PFSK-1 (cell line): ENCODE measurements at regions not wholly inside any gene's neighbourhood (a gene's known extent, or its start where the extent isn't known, plus 50 kb on each side); places are given as distances from the start of the nearest gene placed in this dataset.

ENCODE experiments used
- FOXP2 ChIP-seq: optimal IDR thresholded peaks from 2 replicates; pipeline ENCODE3; 2011; ENCODE audit warnings: borderline replicate concordance, control low read depth, inconsistent platforms; ENCODE audit not compliant: insufficient read depth; ENCODE audit errors: extremely low read length, extremely low read depth
- POLR2AphosphoS5 ChIP-seq: IDR thresholded peaks from 2 replicates; pipeline ENCODE4 v1.6.1; 2012; ENCODE audit warnings: low read depth, mild to moderate bottlenecking, control low read depth, low read length, moderate library complexity
- SIN3A ChIP-seq: IDR thresholded peaks from 2 replicates; pipeline ENCODE4 v1.6.1; 2012; ENCODE audit warnings: mild to moderate bottlenecking, low read length, moderate library complexity, borderline replicate concordance; ENCODE audit not compliant: insufficient read depth
- TAF1 ChIP-seq: IDR thresholded peaks from 2 replicates; pipeline ENCODE4 v1.6.1; 2012; ENCODE audit warnings: low read length, control low read depth, borderline replicate concordance; ENCODE audit not compliant: insufficient read depth
- TF ChIP-seq, protein P1 (sequence below), 2 experiments: IDR thresholded peaks; 2 replicates each; pipeline versions ENCODE4 v1.6.1 to v1.8.0; 2011 to 2012; ENCODE audit warnings: low read depth in 2 of 2, low read length in 2 of 2, control low read depth in 1 of 2, inconsistent platforms in 1 of 2, mild to moderate bottlenecking in 1 of 2, moderate library complexity in 1 of 2; ENCODE audit not compliant: insufficient read depth in 1 of 2

DNA sequence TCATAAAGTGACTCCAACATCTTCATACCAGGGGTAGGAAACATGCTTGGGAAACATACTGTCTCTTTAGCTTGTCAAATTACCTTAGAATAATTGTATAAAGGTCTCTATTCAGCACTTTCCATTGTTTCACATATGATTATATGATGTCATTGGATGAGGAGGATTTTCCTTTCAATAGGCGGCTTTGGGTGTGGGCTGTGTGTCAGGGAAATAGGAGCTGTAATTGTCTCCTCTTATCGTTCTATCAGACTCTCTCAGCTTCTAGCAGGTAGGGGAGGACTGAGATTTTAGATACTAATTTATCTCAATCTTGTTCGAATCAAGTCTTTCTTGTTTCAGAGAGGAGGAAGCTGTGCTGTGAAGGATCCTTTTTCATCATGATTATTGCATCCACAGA, 179.4 kb upstream of the OLIG3 start:
- TF ChIP-seq POLR2AphosphoS5 (no peak), TAF1 (no peak)
- TF ChIP-seq, protein P1, sequence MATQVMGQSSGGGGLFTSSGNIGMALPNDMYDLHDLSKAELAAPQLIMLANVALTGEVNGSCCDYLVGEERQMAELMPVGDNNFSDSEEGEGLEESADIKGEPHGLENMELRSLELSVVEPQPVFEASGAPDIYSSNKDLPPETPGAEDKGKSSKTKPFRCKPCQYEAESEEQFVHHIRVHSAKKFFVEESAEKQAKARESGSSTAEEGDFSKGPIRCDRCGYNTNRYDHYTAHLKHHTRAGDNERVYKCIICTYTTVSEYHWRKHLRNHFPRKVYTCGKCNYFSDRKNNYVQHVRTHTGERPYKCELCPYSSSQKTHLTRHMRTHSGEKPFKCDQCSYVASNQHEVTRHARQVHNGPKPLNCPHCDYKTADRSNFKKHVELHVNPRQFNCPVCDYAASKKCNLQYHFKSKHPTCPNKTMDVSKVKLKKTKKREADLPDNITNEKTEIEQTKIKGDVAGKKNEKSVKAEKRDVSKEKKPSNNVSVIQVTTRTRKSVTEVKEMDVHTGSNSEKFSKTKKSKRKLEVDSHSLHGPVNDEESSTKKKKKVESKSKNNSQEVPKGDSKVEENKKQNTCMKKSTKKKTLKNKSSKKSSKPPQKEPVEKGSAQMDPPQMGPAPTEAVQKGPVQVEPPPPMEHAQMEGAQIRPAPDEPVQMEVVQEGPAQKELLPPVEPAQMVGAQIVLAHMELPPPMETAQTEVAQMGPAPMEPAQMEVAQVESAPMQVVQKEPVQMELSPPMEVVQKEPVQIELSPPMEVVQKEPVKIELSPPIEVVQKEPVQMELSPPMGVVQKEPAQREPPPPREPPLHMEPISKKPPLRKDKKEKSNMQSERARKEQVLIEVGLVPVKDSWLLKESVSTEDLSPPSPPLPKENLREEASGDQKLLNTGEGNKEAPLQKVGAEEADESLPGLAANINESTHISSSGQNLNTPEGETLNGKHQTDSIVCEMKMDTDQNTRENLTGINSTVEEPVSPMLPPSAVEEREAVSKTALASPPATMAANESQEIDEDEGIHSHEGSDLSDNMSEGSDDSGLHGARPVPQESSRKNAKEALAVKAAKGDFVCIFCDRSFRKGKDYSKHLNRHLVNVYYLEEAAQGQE (IDR thresholded peaks at IDR 0.05; ENCODE audit: insufficient read depth in 1 of 2, low read depth in 2 of 2, low read length in 2 of 2) = no peak

DNA sequence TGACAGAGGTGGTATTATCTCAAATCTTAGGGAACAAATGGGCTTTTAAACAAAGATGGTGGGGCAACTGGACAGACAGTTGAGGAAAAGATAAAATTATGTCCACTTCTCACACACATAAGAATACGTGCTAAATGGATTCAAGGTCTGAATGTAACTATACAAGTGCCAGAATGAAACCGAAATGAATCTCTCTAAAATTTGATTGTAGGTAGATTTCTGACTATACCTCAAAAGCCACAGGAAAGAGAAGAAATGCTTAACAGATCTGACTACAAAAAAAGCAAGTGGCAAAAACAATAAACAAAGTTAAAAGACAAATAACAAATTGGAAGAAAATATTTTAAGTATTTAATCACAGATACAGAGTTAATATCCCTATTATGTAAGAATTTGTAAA, 182.7 kb upstream of the OLIG3 start:
- TF ChIP-seq SIN3A = no peak
- no peak for TF ChIP-seq TAF1

DNA sequence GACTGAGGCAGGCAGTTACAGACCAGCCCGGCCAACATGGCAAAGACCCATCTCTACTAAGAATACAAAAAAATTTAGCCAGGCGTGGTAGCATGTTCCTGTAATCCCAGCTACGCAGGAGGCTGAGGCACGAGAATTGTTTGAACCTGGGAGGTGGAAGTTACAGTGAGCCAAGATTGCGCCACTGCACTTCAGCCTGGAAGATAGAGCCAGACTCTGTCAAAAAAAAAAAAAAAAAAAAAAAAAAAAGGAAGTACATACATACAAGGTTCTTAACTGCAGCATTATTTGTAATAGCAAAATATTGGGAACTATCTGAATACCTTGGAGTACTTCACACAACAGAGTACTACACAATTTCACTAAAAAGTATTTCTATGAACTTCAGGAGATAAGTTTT, 183.5 kb upstream of the OLIG3 start:
- no peak for TF ChIP-seq SIN3A
- no peak for TF ChIP-seq FOXP2
- TF ChIP-seq TAF1 = no peak
- TF ChIP-seq, protein P1 (IDR thresholded peaks at IDR 0.05; ENCODE audit: insufficient read depth in 1 of 2, low read depth in 2 of 2, low read length in 2 of 2) = no peak
- no peak for TF ChIP-seq POLR2AphosphoS5

DNA sequence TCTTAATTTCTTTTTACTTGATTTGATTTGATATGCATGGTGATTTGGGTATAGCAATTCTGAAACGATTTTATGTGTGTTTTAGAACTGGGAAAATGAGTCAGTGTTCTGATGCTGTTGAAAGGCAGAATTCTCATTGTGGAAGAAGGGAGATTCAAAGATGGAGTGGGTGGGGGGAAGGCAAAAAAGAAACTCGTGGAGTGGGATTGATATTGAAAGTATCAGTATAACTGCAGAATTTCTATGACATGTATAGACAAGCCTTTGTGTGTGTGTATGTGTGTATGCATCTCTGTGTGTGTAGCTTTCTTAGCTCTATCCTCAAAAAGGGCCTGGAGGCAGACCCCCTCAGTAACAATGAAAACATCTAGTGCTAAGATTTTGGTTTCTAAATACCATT, 184.3 kb upstream of the OLIG3 start:
- TF ChIP-seq TAF1 = no peak
- no peak for TF ChIP-seq SIN3A
- TF ChIP-seq, protein P1 (IDR thresholded peaks at IDR 0.05; ENCODE audit: insufficient read depth in 1 of 2, low read depth in 2 of 2, low read length in 2 of 2) = no peak

DNA sequence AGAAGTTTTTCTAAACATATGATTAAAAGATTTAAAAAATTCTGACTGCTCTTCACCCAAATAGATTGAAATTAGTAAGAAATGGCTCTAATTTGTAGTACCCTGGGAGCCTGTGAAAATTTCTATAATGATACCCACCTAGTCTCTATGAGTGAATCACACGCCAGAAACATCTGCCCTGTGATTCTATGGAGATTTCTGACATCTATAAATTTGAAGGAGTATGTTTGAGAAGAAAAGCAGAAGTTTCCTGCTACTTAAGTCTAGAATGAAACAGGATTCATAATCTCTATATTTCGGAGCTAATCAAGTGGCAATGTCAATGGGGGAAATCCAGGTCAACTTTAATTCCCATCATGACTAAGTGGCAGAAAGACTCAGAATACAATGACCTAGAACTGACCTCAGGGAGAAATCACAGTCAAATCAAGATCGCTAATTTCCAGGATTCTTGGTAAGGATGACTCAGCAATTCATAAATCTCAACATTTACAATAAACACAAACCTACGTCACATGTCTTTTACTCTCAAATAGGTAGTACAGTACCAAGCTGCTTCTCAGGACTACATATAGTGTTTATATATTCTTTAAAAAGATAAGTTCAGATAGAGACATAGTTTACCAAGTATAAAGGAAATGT, 186.2 kb upstream of the TNFAIP3 start:
- TF ChIP-seq TAF1 = no peak
- TF ChIP-seq SIN3A = no peak
- no peak for TF ChIP-seq POLR2AphosphoS5
- no peak for TF ChIP-seq FOXP2
- TF ChIP-seq, protein P1 (IDR thresholded peaks at IDR 0.05; ENCODE audit: insufficient read depth in 1 of 2, low read depth in 2 of 2, low read length in 2 of 2) = no peak

DNA sequence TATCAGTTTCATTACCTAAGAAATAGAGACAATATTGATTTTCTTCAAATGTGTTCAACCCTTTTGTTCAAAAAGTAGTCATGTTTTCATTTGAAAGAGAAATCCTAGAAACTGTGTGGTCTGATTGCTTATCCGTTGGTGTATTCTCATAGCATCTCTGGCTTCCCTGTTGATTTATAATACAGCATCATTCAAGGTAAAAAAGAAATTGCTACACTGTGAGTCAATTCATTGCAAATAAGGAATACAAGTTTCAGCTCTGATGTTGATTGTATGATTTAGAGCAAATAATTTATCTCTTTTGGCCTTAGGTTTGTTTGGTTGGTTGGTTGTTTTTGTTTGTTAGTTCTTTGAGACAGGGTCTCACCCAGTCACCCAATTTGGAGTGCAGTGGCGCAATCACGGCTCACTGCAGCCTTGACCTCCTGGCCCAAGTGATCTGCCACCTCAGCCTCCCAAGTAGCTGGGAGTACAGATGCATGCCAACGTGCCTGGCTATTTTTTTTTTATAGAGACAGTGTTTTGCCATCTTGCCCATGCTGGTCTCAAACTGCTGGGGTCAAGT, 185.5 kb upstream of the TNFAIP3 start:
- TF ChIP-seq FOXP2 (no peak), TAF1 (no peak), POLR2AphosphoS5 (no peak), SIN3A (no peak)
- TF ChIP-seq, protein P1 (IDR thresholded peaks at IDR 0.05; ENCODE audit: insufficient read depth in 1 of 2, low read depth in 2 of 2, low read length in 2 of 2) = no peak
